DMS153 treated with DMSO at 0.1 percent for 48 hours (cell line): ENCODE measurements at regions not wholly inside any gene's neighbourhood (a gene's known extent, or its start where the extent isn't known, plus 50 kb on each side); places are given as distances from the start of the nearest gene placed in this dataset.
A peak's percentile ranks its signal among the peaks of the same experiment; 100 is the strongest.
"Not testable (repeated sequence)": the region's sequence is repeated elsewhere in the genome, so short reads cannot be mapped to it uniquely, and the experiment has no call there.

Source experiments
- DNase-seq: peaks from one replicate; lab custom pipeline; 2025; ENCODE audit not compliant: unreplicated experiment; lab: John Stamatoyannopoulos, UW

GRCh38 chr7:79653136-79653631 lies 199.7 kb upstream of the MAGI2 start:
- DNase-seq, result no peak

GRCh38 chr7:79652619-79653018 lies 199.2 kb upstream of the MAGI2 start:
- DNase-seq, result no peak

- no peak for DNase-seq
Measured at GRCh38 chr7:79647711-79648110, 194.2 kb upstream of the MAGI2 start.

- no peak for DNase-seq
Measured at GRCh38 chr7:79646278-79646677, 192.8 kb upstream of the MAGI2 start.

GRCh38 chr7:79636849-79637248 lies 183.4 kb upstream of the MAGI2 start:
- no peak for DNase-seq

- not testable (repeated sequence) for DNase-seq
Measured at GRCh38 chr7:79625921-79626320, 172.5 kb upstream of the MAGI2 start.

GRCh38 chr7:79624336-79624735 lies 170.9 kb upstream of the MAGI2 start:
- no peak for DNase-seq

- no peak for DNase-seq
Measured at GRCh38 chr7:79622781-79623180, 169.3 kb upstream of the MAGI2 start.

- DNase-seq, result no peak
Measured at GRCh38 chr7:79620291-79620690, 166.8 kb upstream of the MAGI2 start.

- DNase-seq, result no peak
Measured at GRCh38 chr7:79619216-79619615, 165.7 kb upstream of the MAGI2 start.

GRCh38 chr7:79615871-79616640 lies 162.6 kb upstream of the MAGI2 start:
- no peak for DNase-seq

- DNase-seq, result no peak
Measured at GRCh38 chr7:79615466-79615865, 162.0 kb upstream of the MAGI2 start.

GRCh38 chr7:79612903-79613302 lies 159.4 kb upstream of the MAGI2 start:
- no peak for DNase-seq

GRCh38 chr7:79612022-79612421 lies 158.6 kb upstream of the MAGI2 start:
- DNase-seq, result no peak

GRCh38 chr7:79610748-79611304 lies 157.4 kb upstream of the MAGI2 start:
- no peak for DNase-seq

GRCh38 chr7:79610313-79610712 lies 156.8 kb upstream of the MAGI2 start:
- DNase-seq, result no peak

GRCh38 chr7:79608005-79608404 lies 154.5 kb upstream of the MAGI2 start:
- DNase-seq, result no peak

- no peak for DNase-seq
Measured at GRCh38 chr7:79604841-79605240, 151.4 kb upstream of the MAGI2 start.

GRCh38 chr7:79598351-79598750 lies 144.9 kb upstream of the MAGI2 start:
- peak; percentile 81 for DNase-seq

GRCh38 chr7:79594671-79595070 lies 141.2 kb upstream of the MAGI2 start:
- not testable (repeated sequence) for DNase-seq

GRCh38 chr7:79593866-79594301 lies 140.4 kb upstream of the MAGI2 start:
- DNase-seq, result no peak

- DNase-seq, result no peak
Measured at GRCh38 chr7:79590916-79591623, 137.6 kb upstream of the MAGI2 start.
